CD4-positive, alpha-beta T cell (primary cell): ENCODE measurements at regions not wholly inside any gene's neighbourhood (a gene's known extent, or its start where the extent isn't known, plus 50 kb on each side); places are given as distances from the start of the nearest gene placed in this dataset.

Experiments
- ATAC-seq: fragments of 200-7000 bp; cut with Tn5 transposase; one replicate; pipeline ENCODE4 v1.10.0; 2022; ENCODE audit warnings: mild to moderate bottlenecking; ENCODE audit not compliant: poor library complexity
- CTCF ChIA-PET: fragments of 350-600 bp; sonication (Branson Sonifier 250); formaldehyde crosslinking; loops from one replicate; lab custom pipeline; 2021; ENCODE audit warnings: antibody characterized with exemption, inconsistent platforms; lab: Charles Lee
- POLR2A ChIA-PET: fragments of 350-600 bp; sonication (Branson Sonifier 250); formaldehyde crosslinking; loops from one replicate; lab custom pipeline; 2021; ENCODE audit warnings: antibody characterized with exemption, inconsistent platforms; lab: Charles Lee
- DNase-seq, 14 experiments: peaks; one replicate each; pipeline ENCODE4 v3.0.0-alpha.2; 2013 to 2020; ENCODE audit warnings: mixed read lengths in 2 of 14
- H3K27ac ChIP-seq, 2 donors: one replicate each; pipeline versions ENCODE4 v1.5.1 to v1.7.0; 2013; ENCODE audit warnings: low read length in 2 of 2, low read depth in 1 of 2, mild to moderate bottlenecking in 1 of 2
- H3K27me3 ChIP-seq, 2 experiments: 1 replicate in 1 of 2; 2 replicates in 1 of 2; pipeline versions ENCODE4 v1.6.1 to v1.7.0; 2013; ENCODE audit warnings: low read length in 2 of 2, control low read depth in 1 of 2, mild to moderate bottlenecking in 1 of 2, moderate library complexity in 1 of 2; ENCODE audit not compliant: insufficient read depth in 2 of 2, control insufficient read depth in 1 of 2
- H3K36me3 ChIP-seq: one replicate; pipeline ENCODE4 v1.6.1; 2013; ENCODE audit warnings: low read length, control low read depth; ENCODE audit not compliant: insufficient read depth
- H3K4me1 ChIP-seq: one replicate; pipeline ENCODE4 v1.6.1; 2013; ENCODE audit warnings: low read length, control low read depth; ENCODE audit not compliant: insufficient read depth
- H3K4me3 ChIP-seq: one replicate; pipeline ENCODE4 v1.5.1; 2013; ENCODE audit warnings: mild to moderate bottlenecking, low read length, moderate library complexity
- H3K9me3 ChIP-seq, 2 experiments: 1 replicate in 1 of 2; 2 replicates in 1 of 2; pipeline versions ENCODE4 v1.6.1 to v1.7.0; 2013; ENCODE audit warnings: low read length in 2 of 2, mild to moderate bottlenecking in 2 of 2, control low read depth in 1 of 2, moderate library complexity in 1 of 2; ENCODE audit not compliant: control insufficient read depth in 1 of 2, insufficient read depth in 1 of 2
- H3K27ac Mint-ChIP-seq: one replicate; pipeline ENCODE4 v1.8.0; 2020; ENCODE audit warnings: mixed read lengths
- H3K27me3 Mint-ChIP-seq: one replicate; pipeline ENCODE4 v1.8.0; 2021; ENCODE audit warnings: mixed read lengths
- H3K36me3 Mint-ChIP-seq: one replicate; pipeline ENCODE4 v1.8.0; 2021; ENCODE audit warnings: low read depth, mixed read lengths
- H3K4me1 Mint-ChIP-seq: one replicate; pipeline ENCODE4 v1.8.0; 2021; ENCODE audit warnings: low read depth, mixed read lengths
- H3K4me3 Mint-ChIP-seq: one replicate; pipeline ENCODE4 v1.8.0; 2020; ENCODE audit warnings: mild to moderate bottlenecking, mixed read lengths
- H3K9me3 Mint-ChIP-seq: one replicate; pipeline ENCODE4 v1.8.0; 2020; ENCODE audit warnings: mixed read lengths
- intact Hi-C, 2 experiments: fragments of 100-400 bp; cut with DNase I in 1 of 2; cut with micrococcal nuclease in 1 of 2; formaldehyde crosslinking; loops; one replicate each; pipeline versions ENCODE4 v1.15.1 to v1.9.0; 2023 to 2025; cut with DNase I, micrococcal nuclease
- TF ChIP-seq, protein P1 (sequence below): fragments of 200-600 bp; IDR thresholded peaks from one replicate; pipeline ENCODE4 v1.8.0; 2022; ENCODE audit warnings: antibody characterized with exemption, mild to moderate bottlenecking

DNA sequence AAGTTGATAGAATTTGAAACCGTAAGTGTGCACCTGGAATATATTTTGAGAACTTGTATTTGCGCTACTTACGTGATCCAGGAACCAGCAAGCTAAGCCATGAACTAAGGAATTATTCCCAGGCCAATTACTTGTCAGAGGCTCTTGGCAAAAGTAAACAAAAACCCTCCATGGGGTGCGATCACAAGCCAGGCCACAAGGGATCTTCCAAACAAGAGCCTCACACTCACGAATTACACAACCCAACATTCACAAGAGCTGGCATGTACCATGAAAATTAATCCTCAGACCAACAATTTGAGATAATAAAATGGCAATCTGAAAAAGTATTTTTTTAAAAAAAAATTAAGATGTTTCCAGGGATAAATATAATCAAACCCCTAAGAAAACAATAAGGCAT lies 467.0 kb upstream of the AKR1E2 start:
- no peaks in the 10 kb centered on the region for H3K9me3 ChIP-seq
- intact Hi-C loops = no loop called here
- Mint-ChIP-seq H3K27ac (no peak overlapping the region), H3K36me3 (no peaks in the 10 kb centered on the region), H3K4me1 (no peaks in the 10 kb centered on the region), H3K9me3 (no peaks in the 10 kb centered on the region), H3K4me3 (no peak overlapping the region), H3K27me3 (no peaks in the 10 kb centered on the region)
- DNase-seq (no peak), ATAC-seq (no peak)
- H3K4me1 ChIP-seq = peaks cover 3% of the 10 kb centered on the region
- ChIA-PET POLR2A (interaction anchor here (0.5 to 0.6 kb wide), 2 partner anchors 430 to 1187 kb away, joined by 3 to 4 read pairs; partner anchors contain the start of gene PITRM1), CTCF (interaction anchor here (1.4 kb wide), 1 partner anchor 9 kb away, joined by 3 read pairs; no protein-coding TSS in a partner anchor)
- TF ChIP-seq, protein P1, sequence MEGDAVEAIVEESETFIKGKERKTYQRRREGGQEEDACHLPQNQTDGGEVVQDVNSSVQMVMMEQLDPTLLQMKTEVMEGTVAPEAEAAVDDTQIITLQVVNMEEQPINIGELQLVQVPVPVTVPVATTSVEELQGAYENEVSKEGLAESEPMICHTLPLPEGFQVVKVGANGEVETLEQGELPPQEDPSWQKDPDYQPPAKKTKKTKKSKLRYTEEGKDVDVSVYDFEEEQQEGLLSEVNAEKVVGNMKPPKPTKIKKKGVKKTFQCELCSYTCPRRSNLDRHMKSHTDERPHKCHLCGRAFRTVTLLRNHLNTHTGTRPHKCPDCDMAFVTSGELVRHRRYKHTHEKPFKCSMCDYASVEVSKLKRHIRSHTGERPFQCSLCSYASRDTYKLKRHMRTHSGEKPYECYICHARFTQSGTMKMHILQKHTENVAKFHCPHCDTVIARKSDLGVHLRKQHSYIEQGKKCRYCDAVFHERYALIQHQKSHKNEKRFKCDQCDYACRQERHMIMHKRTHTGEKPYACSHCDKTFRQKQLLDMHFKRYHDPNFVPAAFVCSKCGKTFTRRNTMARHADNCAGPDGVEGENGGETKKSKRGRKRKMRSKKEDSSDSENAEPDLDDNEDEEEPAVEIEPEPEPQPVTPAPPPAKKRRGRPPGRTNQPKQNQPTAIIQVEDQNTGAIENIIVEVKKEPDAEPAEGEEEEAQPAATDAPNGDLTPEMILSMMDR = no peak
- H3K4me3 ChIP-seq = no peak overlapping the region
- no peaks in the 10 kb centered on the region for H3K27me3 ChIP-seq
- no peaks in the 10 kb centered on the region for H3K36me3 ChIP-seq
- no peak overlapping the region for H3K27ac ChIP-seq

DNA sequence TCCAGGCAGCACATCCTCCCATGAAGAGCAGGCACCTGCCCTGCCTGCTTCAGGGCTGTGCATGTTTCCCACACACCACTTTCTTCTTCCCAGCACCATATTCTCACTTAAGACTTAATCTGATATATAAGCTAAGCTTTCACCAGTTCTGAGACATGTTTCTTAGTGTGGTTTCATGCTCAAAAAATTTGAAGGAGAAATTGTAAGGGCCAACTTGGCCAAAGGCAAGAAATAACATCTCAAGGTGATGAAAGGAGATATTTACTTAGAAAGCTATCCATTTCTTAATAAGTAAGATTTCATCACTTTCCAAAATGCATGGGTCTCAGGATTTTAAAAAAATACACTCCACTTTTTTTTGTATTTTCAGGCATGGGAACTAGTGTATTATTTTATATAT lies 468.1 kb upstream of the AKR1E2 start:
- Histone ChIP-seq H3K27me3 (peaks cover 0 to 1% of the 10 kb centered on the region in 2 experiments), H3K36me3 (no peaks in the 10 kb centered on the region), H3K9me3 (no peaks in the 10 kb centered on the region), H3K4me3 (no peak overlapping the region), H3K4me1 (peaks cover 3% of the 10 kb centered on the region), H3K27ac (no peak overlapping the region)
- Mint-ChIP-seq H3K9me3 (no peaks in the 10 kb centered on the region), H3K4me1 (no peaks in the 10 kb centered on the region), H3K27me3 (no peaks in the 10 kb centered on the region), H3K4me3 (no peak overlapping the region), H3K36me3 (no peaks in the 10 kb centered on the region), H3K27ac (no peak overlapping the region)
- intact Hi-C loops = no loop called here
- TF ChIP-seq, protein P1 = no peak
- POLR2A ChIA-PET = no interaction called here
- no peak for DNase-seq
- no peak for ATAC-seq
- CTCF ChIA-PET = interaction anchor here (0.6 to 1.4 kb wide), 2 partner anchors 10 to 182 kb away, joined by 3 read pairs; no protein-coding TSS in a partner anchor

DNA sequence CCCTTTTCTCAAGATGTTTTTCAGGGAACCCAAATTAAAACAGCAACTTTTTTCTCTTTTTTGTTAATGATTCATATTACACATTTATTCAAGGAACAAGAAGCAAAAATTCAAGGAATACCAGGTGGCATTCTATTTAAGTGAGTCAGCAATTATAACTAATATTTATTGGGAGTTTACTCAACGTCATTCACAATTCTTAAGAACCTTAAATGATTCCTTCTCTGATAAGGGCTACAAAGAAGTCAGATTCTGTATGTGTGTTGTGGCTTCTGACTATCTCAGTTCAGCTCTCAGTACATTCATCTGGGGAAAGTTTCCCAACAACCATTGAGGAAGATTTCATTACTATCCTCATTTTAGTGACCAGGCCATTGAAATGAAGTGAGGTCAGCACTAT lies 470.7 kb upstream of the AKR1E2 start:
- Histone ChIP-seq H3K4me1 (peaks cover 3% of the 10 kb centered on the region), H3K4me3 (no peak overlapping the region), H3K9me3 (no peaks in the 10 kb centered on the region), H3K27ac (no peak overlapping the region), H3K27me3 (peaks cover 0 to 2% of the 10 kb centered on the region in 2 experiments), H3K36me3 (no peaks in the 10 kb centered on the region)
- CTCF ChIA-PET = no interaction called here
- Mint-ChIP-seq H3K4me1 (no peaks in the 10 kb centered on the region), H3K36me3 (no peaks in the 10 kb centered on the region), H3K27me3 (no peaks in the 10 kb centered on the region), H3K9me3 (no peaks in the 10 kb centered on the region), H3K27ac (no peak overlapping the region), H3K4me3 (no peak overlapping the region)
- DNase-seq (no peak), ATAC-seq (no peak)
- POLR2A ChIA-PET = no interaction called here
- TF ChIP-seq, protein P1 = no peak
- intact Hi-C loops = no loop called here
